ENCODE measurements at regions not wholly inside any gene's neighbourhood (a gene's known extent, or its start where the extent isn't known, plus 50 kb on each side); places are given as distances from the start of the nearest gene placed in this dataset.

- TF ChIP-seq CTCF (IDR thresholded peaks at IDR 0.05; ENCODE audit: low read length): peak; percentile 39; the same call in 1 of the 2 replicates
- TF ChIP-seq EZH2 (IDR thresholded peaks at IDR 0.05; ENCODE audit: borderline replicate concordance, low read length): no peak
Observed at GRCh38 chr4:96352051-96352517, 512.2 kb downstream of the PDHA2 start.
